GM21390 (cell line): ENCODE measurements at regions not wholly inside any gene's neighbourhood (a gene's known extent, or its start where the extent isn't known, plus 50 kb on each side); places are given as distances from the start of the nearest gene placed in this dataset.

ENCODE experiments used
- ATAC-seq: cut with Tn5 transposase; IDR thresholded peaks from one replicate; pipeline ENCODE4 v1.9.1; 2021; ENCODE audit not compliant: unreplicated experiment

DNA sequence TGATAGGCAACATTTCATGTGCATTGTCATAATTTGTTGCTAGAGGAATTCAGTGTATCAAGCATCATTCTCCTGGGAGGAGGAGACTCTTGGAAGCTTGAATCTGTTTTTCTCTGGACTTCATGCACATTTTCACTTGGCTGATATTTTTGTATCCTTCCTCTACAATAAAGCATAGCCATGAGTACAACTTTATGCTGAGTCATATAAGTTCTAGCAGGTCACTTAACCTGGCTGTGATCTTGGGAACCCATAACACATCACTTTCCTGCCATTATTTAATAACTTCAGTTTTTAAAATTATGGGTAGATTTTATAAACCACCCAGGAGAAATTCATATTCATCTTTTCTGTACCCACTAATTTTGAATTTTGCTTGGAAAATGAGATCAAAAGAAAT lies 203.0 kb upstream of the CD96 start:
- ATAC-seq = no peak

- no peak for ATAC-seq
Observed at GRCh38 chr3:111351334-111351733, 190.7 kb upstream of the CD96 start.

DNA sequence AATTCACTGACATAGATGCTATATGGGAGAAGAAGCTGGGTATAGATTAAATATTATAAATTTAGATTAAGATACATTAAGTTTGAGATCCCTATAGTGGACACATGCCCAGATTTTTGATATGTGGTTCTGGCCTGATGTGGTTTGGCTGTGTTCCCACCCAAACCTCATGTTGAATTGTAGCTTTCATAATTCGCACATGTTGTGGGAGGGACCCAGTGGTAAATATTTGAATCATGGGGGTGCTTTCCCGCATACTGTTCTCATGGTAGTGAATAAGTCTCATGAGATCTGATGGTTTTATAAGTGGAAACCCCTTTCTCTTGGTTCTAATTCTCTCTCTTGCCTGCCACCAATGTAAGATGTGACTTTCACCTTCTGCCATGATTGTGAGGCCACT lies 189.4 kb upstream of the CD96 start:
- no peak for ATAC-seq

- ATAC-seq = no peak
Observed at GRCh38 chr3:111359261-111360030, 182.6 kb upstream of the CD96 start.

DNA sequence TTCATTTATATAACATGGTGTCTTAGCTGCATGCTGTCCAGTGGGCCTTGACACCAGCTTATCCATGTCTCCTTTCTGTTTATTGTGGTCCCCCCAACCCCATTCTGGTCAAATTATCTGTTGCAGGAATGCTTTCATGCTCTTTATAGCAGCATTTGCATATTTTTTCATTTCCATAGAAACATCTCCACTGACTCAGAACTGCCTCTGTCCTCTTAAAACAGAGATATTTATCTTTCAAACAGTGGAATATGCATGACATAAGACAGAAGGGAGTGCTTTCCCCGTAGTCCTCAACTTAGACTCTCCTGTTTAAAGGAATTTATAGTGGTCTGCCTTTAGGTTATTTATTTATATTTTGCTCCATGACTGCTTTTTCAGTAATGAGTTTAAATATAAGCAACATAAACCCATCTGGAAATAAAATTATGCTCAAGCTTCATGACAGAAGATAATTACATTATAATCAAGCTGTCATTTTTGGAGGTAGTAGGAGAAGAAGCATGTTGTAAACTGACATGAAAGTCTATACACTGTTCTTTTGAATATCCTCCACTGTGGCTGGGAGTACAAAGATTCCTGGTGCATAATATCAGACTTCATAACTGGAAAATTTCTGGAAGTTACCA lies 179.5 kb upstream of the CD96 start:
- no peak for ATAC-seq

GRCh38 chr3:111366515-111366914 lies 175.5 kb upstream of the CD96 start:
- no peak for ATAC-seq

GRCh38 chr3:111368056-111368455 lies 173.9 kb upstream of the CD96 start:
- no peak for ATAC-seq

- ATAC-seq = no peak
Observed at GRCh38 chr3:111369958-111370357, 172.0 kb upstream of the CD96 start.

DNA sequence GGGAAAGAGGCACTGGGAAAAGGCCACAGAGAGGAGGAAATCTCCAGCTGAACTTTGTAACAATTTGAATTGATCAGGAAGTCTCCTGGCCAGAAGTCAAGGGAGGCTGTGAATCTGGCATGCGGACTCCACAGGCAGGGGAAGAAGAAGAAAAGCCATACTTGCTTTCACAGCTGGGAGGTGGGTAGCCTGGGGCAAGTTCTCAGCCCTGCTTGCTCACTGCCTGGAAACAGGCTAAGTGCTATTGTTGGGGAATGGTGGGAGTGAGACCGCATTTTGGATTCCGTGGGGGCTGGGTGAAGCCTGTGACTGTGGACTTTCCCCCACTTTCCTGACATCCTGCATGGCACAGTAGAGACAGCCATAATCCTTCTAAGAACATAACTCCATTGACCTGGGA lies 168.8 kb upstream of the CD96 start:
- ATAC-seq = no peak

GRCh38 chr3:111373861-111374260 lies 168.1 kb upstream of the CD96 start:
- no peak for ATAC-seq

DNA sequence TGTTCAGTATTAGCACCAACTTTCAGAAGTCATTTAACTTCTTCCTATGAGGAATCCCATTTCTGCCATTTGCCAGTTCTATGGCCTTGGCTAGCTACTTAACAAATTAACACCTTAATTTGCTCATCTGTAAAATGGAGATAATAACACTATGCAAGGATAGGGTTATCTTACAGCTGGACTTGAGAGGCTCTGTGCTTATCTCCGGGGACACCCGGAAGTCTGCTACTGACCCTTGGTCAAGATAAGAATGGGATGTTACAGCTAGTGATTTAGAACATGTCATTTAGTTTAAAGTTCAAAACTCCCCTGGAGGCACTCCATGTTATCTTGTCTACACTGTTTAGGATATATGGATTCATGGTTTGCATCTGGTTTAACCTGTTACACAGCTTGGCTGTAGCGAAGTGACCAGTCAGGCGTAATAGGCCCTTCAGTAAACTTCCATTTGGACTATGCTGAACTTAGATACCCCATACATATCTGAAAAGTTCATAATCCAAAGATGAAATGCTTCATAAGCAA lies 156.0 kb upstream of the CD96 start:
- ATAC-seq = no peak

DNA sequence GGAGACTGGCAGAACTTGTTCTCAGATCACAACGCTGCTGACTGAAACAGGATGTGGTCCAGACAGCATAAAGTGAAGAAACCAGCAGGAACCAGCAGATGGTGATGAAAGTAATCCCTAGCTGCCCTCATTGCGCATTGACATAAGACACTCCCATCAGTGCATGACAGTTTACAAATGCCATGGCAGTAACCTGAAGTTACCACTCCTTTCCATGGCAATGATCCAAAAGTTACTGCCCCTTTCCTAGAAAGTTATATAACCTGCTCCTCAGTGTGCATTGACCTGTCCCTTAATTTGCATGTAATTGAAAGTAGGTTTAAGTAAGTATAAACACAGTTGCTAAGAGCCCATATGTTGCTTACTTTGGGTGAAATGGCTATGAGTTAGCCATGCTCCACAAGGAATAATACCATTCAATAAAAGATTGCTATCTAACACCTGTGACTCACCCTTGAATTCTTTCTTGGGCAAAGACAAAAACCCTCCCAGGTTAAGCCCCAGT lies 149.1 kb upstream of the CD96 start:
- no peak for ATAC-seq

DNA sequence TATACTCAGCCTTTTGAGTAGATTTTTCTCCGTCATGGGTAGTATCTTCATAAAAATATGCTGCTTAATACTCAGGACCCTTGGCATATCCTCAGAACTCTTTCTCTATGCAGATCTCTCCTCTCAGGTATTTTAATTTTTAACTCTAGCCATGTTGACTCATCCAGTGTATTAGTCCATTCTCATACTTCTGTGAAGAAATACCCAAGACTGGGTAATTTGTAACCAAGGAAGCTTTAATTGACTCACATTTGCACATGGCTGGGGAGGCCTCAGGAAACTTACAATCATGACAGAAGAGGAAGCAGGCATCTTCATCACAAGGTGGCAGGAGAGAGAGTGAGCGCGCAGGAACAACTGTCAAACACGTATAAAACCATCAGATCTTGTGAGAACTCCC lies 129.3 kb upstream of the CD96 start:
- ATAC-seq = no peak

DNA sequence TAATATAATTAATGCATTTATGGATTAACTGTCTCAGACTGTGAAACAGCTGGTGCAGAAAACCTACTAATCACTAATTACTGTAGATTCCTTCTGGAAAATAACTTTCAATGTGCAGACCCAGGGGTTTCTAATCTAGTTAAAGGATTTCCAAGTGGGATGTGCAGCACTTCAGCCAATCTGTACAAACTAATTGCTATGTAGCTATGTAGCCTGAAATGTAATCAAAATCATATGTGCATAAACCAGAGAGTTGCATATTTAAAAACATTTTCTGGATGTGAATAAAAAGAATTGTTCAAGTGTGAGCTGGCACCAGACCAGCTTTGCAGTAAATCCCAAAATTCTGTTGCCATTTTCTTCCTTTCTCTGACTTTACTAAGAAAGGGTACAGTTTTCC lies 127.5 kb upstream of the CD96 start:
- no peak for ATAC-seq

DNA sequence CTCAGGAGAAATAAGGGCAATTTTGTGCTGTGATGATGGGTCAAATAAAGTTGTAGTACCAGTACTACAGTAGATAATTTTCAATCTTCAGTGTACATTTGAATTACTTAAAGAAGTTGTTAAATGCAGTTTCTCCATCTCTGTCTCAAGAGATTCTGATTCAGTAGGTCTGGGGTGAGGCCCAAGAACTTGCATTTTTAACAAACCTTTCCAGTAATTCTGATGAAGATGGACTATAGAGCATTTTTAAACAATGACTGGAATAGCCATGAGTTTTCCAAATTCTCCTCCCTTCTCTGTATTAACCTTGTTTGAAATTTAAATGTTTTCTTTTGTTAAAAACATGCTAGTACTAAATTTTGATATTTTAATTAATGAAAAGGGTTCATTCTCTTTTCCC lies 127.0 kb upstream of the CD96 start:
- ATAC-seq = no peak

GRCh38 chr3:111418391-111418790 lies 123.6 kb upstream of the CD96 start:
- ATAC-seq = no peak

DNA sequence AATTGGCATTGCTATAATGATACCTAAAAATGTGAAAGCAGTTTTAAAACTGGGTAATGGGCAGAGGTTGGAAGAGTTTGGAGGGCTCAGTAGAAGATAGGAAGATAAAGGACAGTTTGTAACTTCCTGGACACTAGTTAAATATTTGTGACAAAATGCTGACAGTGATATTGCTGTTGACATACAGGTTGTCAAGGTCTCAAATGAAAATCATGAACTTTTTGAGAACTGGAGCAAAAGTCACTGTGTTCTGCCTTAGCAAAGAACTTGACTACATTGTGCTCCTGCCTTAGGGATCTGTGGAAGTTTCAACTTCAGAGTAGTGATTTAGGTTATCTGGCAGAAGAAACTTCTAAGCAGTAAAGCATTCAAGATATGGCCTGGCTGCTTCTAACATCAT lies 113.7 kb upstream of the CD96 start:
- no peak for ATAC-seq

DNA sequence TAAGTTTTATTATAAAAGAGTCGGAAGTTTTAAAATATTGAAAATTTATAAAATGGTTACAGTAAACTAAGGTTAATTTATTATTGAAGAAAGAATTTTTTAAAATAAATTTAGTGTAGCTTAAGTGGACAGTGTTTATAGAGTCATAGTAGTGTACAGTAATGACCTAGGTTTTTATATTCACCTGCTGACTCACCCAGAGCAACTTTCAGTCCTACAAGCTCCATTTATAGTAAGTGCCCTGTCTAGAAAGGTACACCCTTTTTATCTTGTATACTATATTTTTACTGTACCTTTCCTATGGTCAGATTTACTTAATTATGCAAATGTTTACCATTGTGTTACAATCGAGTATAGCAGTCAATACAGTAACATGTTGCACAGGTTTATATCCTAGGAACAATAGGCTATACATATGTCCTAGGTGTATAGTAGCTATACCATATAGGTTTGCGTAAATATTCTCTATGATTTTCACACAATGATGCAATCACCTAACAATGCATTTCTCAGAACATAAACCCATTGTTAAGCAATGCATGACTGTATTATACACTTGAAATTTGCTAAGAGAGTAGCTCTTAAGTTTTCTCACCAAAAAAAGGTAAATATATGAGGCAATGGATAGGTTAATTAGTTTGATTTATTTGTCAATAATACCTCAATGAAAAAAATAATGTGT lies 106.9 kb upstream of the CD96 start:
- no peak for ATAC-seq

DNA sequence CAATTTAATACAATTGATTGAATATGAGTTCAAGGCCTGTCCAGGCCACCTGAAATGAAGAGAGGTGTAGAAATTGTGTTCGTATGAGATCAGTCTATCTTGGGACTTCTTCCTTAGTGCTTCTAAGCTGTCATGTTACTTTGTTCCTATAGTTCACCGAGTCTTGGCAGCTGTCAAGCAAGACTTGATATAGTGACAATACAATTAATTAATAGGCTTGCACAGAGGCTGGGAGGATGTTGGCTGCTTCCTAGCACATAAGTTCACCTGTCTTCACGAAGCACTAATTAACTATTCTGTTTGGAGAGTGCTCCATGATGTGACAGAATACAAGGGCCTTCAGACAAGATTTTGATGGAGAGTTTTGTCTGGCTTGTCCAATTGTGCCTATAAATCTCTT lies 103.7 kb upstream of the CD96 start:
- ATAC-seq = no peak

GRCh38 chr3:111454551-111454950 lies 87.4 kb upstream of the CD96 start:
- no peak for ATAC-seq

DNA sequence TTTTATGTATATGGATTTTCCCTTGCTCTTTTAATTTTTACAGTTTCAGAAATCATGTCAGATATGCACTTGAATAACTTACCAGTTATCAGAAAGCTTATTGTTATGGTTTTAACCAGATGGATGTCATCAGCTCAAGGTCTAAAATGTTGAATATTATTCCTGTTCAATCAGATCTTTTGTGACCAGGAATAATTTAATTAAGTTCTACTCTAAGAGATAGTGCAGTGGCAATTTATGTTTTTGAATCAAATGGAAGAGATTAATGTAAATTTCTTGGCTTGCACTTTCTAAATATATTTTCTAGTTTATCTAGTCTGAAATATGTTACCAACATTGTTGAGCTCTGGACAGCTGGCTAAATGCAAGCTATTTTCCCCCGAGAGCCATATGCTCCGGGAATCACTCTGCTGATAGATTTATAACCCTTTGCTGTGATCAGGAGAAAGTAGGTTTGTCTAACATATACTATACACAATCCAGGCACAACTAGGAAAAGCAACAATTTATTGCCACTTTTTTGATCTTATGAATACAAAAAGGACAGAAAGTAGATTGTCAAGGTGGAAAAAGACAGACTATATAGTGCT lies 76.8 kb upstream of the CD96 start:
- no peak for ATAC-seq

DNA sequence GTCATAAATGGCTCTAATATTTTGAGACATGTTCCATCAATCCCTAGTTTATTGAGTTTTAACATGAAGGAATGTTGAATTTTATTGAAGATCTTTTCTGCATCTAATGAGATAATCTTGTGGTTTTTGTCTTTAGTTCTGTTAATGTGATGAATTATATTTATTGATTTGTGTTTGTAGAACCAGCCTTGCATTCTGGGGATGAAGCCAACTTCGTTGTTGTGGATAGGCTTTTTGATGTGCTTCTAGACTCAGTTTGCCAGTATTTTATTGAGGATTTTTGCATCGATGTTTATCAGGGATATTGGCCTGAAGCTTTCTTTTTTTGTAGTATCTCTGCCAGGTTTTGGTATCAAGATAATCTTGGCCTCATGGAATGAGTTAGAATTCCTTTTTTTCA lies 72.0 kb upstream of the CD96 start:
- ATAC-seq = no peak
